ENCODE measurements at regions not wholly inside any gene's neighbourhood (a gene's known extent, or its start where the extent isn't known, plus 50 kb on each side); places are given as distances from the start of the nearest gene placed in this dataset.

GRCh38 chr3:72476139-72476483, 372.1 kb downstream of the SHQ1 start:
- Histone ChIP-seq H3K4me3 (replicated peaks in 1 of 3; ENCODE audit: insufficient read depth in 1 of 3, low read depth in 1 of 3, low read length in 3 of 3) (no peak overlapping the region), H4K20me1 (replicated peaks; ENCODE audit: control insufficient read depth, extremely low read depth, insufficient read depth, low read length) (no peaks in the 10 kb centered on the region), H2AFZ (ENCODE audit: low read depth, low read length) (no peak overlapping the region), H3K79me2 (ENCODE audit: control insufficient read depth, insufficient read depth, low read length) (no peaks in the 10 kb centered on the region), H3K27ac (ENCODE audit: insufficient read depth, low read depth, low read length) (no peak overlapping the region), H3K4me1 (ENCODE audit: control insufficient read depth, extremely low read depth, insufficient read depth, low read length) (no peaks in the 10 kb centered on the region), H3K36me3 (ENCODE audit: control insufficient read depth in 2 of 2, extremely low read depth in 1 of 2, insufficient read depth in 2 of 2, low read length in 2 of 2) (no peaks in the 10 kb centered on the region), H3K9me3 (replicated peaks; ENCODE audit: control insufficient read depth, insufficient read depth, low read length) (no peaks in the 10 kb centered on the region), H3K4me2 (ENCODE audit: insufficient read depth, low read length) (no peak overlapping the region), H3K9ac (replicated peaks; ENCODE audit: extremely low read depth, insufficient read depth, low read length) (no peak overlapping the region), H3K27me3 (ENCODE audit: control insufficient read depth in 2 of 2, insufficient read depth in 2 of 2, low read length in 2 of 2) (peaks cover 0 to 11% of the 10 kb centered on the region in 2 experiments), H3K9me1 (replicated peaks; ENCODE audit: control insufficient read depth, extremely low read depth, insufficient read depth, low read length) (no peaks in the 10 kb centered on the region)
- no TSS peak for BruUV-seq (replicated peaks)
- DNase-seq (ENCODE audit: low read depth, low spot score) (no peak), FAIRE-seq (no peak)
- ChIA-PET POLR2A (no interaction called here), CTCF (no interaction called here)
- TF ChIP-seq MYC (IDR thresholded peaks at IDR 0.05; ENCODE audit: low read depth, low read length) (no peak), POLR2A (IDR thresholded peaks at IDR 0.05; ENCODE audit: low read depth, low read length) (no peak), EZH2 (IDR thresholded peaks at IDR 0.05; ENCODE audit: borderline replicate concordance, low read depth, low read length, severe bottlenecking) (no peak), CTCF (IDR thresholded peaks at IDR 0.05; ENCODE audit: extremely low read depth in 1 of 2, insufficient read depth in 1 of 2, low read depth in 1 of 2, low read length in 2 of 2) (no peak), GATA2 (IDR thresholded peaks at IDR 0.05; ENCODE audit: insufficient read depth, insufficient read length, low read depth, low read length) (no peak), JUN (IDR thresholded peaks at IDR 0.05; ENCODE audit: borderline replicate concordance, insufficient read depth, insufficient read length, low read depth) (no peak), MAX (IDR thresholded peaks at IDR 0.05; ENCODE audit: insufficient read depth, insufficient read length) (no peak), FOS (IDR thresholded peaks at IDR 0.05; ENCODE audit: borderline replicate concordance, insufficient read depth, low read length) (no peak), POLR2AphosphoS5 (IDR thresholded peaks at IDR 0.05; ENCODE audit: insufficient read depth, low read depth, low read length) (no peak)
- intact Hi-C loops (cut with micrococcal nuclease) (no loop called here), dilution Hi-C loops (cut with MboI; ENCODE audit: extremely low pct_ligation_motif_present, low sequenced_read_pairs) (no loop called here)

Data from endothelial cell of umbilical vein (primary cell).